ENCODE measurements at regions not wholly inside any gene's neighbourhood (a gene's known extent, or its start where the extent isn't known, plus 50 kb on each side); places are given as distances from the start of the nearest gene placed in this dataset.

DNA sequence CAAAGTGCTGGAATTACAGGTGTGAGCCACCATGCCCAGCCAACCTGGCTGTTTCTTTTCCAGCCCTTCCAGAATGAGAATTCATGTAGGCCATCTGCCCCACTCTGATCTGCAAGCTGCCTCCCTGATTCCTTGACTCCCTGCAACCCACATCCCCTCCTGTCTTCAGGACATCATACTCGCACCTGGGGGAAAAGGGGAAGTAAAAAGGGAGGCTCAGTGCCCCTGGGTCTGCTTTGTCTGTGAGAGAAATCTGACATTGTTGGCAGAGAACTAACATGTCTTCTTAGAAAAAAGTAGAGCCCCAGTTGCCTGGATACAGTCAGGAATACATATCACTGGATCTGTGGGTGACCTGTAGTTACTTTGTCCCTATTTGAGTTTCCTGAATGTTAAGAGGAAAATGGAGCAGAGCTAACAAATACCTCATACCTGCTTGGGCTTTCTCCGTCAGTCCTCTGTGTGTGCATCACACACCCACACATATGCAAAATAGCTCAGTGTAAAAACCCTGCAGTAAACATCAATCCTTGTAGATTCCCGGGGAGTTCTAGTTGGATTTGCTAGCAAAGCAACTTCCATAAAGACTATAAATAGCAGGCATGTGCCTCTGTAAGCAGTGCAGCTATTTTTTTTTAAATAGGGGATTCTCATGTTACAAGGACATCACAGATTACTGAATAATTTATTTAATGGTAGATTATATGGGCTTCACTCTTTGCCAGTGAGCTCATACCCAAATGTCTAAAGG is 62.9 kb downstream of the TEX35 start:
- TF ChIP-seq, protein P1, sequence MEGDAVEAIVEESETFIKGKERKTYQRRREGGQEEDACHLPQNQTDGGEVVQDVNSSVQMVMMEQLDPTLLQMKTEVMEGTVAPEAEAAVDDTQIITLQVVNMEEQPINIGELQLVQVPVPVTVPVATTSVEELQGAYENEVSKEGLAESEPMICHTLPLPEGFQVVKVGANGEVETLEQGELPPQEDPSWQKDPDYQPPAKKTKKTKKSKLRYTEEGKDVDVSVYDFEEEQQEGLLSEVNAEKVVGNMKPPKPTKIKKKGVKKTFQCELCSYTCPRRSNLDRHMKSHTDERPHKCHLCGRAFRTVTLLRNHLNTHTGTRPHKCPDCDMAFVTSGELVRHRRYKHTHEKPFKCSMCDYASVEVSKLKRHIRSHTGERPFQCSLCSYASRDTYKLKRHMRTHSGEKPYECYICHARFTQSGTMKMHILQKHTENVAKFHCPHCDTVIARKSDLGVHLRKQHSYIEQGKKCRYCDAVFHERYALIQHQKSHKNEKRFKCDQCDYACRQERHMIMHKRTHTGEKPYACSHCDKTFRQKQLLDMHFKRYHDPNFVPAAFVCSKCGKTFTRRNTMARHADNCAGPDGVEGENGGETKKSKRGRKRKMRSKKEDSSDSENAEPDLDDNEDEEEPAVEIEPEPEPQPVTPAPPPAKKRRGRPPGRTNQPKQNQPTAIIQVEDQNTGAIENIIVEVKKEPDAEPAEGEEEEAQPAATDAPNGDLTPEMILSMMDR (IDR thresholded peaks at IDR 0.05; ENCODE audit: low read depth, low read length, missing input control) = no peak
- no peak for TF ChIP-seq RAD21 (IDR thresholded peaks at IDR 0.05)
- TF ChIP-seq RXRA (IDR thresholded peaks at IDR 0.05) = no peak
- TF ChIP-seq TAF1 (conservative IDR thresholded peaks at IDR 0.05) = no peak
- TF ChIP-seq, protein P2, sequence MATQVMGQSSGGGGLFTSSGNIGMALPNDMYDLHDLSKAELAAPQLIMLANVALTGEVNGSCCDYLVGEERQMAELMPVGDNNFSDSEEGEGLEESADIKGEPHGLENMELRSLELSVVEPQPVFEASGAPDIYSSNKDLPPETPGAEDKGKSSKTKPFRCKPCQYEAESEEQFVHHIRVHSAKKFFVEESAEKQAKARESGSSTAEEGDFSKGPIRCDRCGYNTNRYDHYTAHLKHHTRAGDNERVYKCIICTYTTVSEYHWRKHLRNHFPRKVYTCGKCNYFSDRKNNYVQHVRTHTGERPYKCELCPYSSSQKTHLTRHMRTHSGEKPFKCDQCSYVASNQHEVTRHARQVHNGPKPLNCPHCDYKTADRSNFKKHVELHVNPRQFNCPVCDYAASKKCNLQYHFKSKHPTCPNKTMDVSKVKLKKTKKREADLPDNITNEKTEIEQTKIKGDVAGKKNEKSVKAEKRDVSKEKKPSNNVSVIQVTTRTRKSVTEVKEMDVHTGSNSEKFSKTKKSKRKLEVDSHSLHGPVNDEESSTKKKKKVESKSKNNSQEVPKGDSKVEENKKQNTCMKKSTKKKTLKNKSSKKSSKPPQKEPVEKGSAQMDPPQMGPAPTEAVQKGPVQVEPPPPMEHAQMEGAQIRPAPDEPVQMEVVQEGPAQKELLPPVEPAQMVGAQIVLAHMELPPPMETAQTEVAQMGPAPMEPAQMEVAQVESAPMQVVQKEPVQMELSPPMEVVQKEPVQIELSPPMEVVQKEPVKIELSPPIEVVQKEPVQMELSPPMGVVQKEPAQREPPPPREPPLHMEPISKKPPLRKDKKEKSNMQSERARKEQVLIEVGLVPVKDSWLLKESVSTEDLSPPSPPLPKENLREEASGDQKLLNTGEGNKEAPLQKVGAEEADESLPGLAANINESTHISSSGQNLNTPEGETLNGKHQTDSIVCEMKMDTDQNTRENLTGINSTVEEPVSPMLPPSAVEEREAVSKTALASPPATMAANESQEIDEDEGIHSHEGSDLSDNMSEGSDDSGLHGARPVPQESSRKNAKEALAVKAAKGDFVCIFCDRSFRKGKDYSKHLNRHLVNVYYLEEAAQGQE (IDR thresholded peaks at IDR 0.05) = no peak
- no peak for TF ChIP-seq FOXA1 (IDR thresholded peaks at IDR 0.05)
- no peak for TF ChIP-seq YY1 (IDR thresholded peaks at IDR 0.05)
- TF ChIP-seq JUND (IDR thresholded peaks at IDR 0.05) = no peak
